PC-9 (cell line): ENCODE measurements at regions not wholly inside any gene's neighbourhood (a gene's known extent, or its start where the extent isn't known, plus 50 kb on each side); places are given as distances from the start of the nearest gene placed in this dataset.

ENCODE experiments used
- CTCF ChIP-seq: fragments of 200-600 bp; sonication (generic); conservative IDR thresholded peaks from 2 replicates; pipeline ENCODE4 v1.6.1; 2017; ENCODE audit warnings: mixed run types, antibody characterized with exemption, mild to moderate bottlenecking, moderate library complexity
- EZH2 ChIP-seq: fragments of 200-600 bp; sonication (generic); IDR thresholded peaks from 2 replicates; pipeline ENCODE4 v1.8.0; 2017; ENCODE audit warnings: antibody characterized with exemption, low read depth

- TF ChIP-seq CTCF (no peak), EZH2 (no peak)
These were observed 186.1 kb upstream of the RBMS1 start for GRCh38 chr2:160679686-160680085.
